ENCODE measurements at regions not wholly inside any gene's neighbourhood (a gene's known extent, or its start where the extent isn't known, plus 50 kb on each side); places are given as distances from the start of the nearest gene placed in this dataset.
A peak's percentile ranks its signal among the peaks of the same experiment; 100 is the strongest.

- Histone ChIP-seq H3K27ac (no peak overlapping the region), H3K4me1 (ENCODE audit: insufficient read depth) (peaks cover 9% of the 10 kb centered on the region), H3K36me3 (no peaks in the 10 kb centered on the region), H3K4me3 (no peak overlapping the region), H3K27me3 (no peaks in the 10 kb centered on the region), H3K9me3 (no peaks in the 10 kb centered on the region)
- WGBS, 3 donors = 10 to 22% (median 21%) methylated on average over 6 of the region's 6 CpGs
- no peak for DNase-seq
- intact Hi-C loops (cut with DNase I) = no loop called here
- TF ChIP-seq CTCF (IDR thresholded peaks at IDR 0.05) (no peak), EP300 (IDR thresholded peaks at IDR 0.05) (no peak), POLR2A (IDR thresholded peaks at IDR 0.05) (no peak)
Observed at GRCh38 chr9:13942201-13942600, 371.7 kb downstream of the NFIB start.

DNA sequence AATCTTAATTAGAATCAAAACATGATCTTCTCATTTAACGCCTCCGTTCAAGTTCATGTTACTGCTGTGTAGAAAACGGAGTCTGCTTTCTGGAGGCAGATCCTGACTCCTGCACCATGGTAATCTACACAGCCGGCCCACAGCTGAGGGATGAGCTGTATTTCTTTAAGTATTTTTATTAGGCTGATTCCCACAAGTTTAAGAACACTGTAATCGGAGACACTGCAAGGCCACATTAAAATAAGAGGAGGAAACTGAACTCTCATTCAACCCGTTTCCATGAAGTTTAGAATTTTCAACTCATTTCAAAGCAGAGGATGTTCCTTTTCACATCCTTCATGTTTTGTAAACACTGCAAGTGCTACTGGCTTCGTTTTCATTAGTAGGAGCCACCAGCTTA lies 372.2 kb downstream of the NFIB start:
- Histone ChIP-seq H3K4me1 (ENCODE audit: insufficient read depth) (peaks cover 9% of the 10 kb centered on the region), H3K27ac (no peak overlapping the region), H3K9me3 (no peaks in the 10 kb centered on the region), H3K27me3 (no peaks in the 10 kb centered on the region), H3K4me3 (no peak overlapping the region), H3K36me3 (no peaks in the 10 kb centered on the region)
- no peak for TF ChIP-seq CTCF (IDR thresholded peaks at IDR 0.05)
- no peak for TF ChIP-seq POLR2A (IDR thresholded peaks at IDR 0.05)
- TF ChIP-seq EP300 (IDR thresholded peaks at IDR 0.05) = no peak
- 6 to 20% (median 11%) methylated on average over 7 of the region's 7 CpGs for WGBS, 3 donors
- DNase-seq = peak in 1 of 5 donors; percentile 28
- intact Hi-C loops (cut with DNase I) = no loop called here

DNA sequence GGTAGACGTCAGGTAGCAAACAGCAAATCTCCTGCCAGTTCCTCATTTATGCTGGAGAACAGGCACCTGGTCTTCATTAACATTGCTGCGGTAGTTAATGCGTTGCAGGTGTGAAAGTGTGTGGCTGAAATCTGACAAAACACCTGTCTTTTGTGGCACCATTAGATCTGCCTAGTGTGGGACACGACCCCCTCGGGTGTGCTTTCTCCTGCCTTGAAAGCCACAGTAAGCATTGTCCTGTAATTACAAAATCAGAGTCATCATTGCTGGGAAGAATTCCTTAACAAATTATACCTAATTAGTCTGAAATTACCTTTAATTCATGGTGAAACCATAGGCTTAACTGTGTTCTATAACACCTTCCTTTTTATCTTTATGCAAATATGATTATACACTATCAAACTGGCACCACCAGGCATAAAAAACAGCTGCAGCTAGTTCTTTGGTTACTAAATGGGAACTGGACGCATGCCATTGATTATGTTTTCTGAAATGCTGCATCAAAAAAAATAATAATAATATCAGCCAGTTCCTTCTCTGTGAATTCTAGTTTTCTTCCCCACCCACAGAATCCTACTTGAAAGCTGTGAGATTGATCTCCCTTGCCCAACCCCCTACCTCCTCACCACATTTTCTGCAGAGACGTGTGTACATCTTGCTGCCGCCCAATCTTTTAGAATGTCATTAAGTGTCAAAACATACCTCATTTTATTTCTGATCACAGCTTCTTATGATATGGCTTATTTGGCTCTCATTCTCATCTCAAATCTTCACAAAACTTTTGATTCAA lies 374.0 kb downstream of the NFIB start:
- TF ChIP-seq EP300 (IDR thresholded peaks at IDR 0.05) (no peak), CTCF (IDR thresholded peaks at IDR 0.05) (no peak), POLR2A (IDR thresholded peaks at IDR 0.05) (no peak)
- H3K36me3 ChIP-seq = no peaks in the 10 kb centered on the region
- no peaks in the 10 kb centered on the region for H3K27me3 ChIP-seq
- intact Hi-C loops (cut with DNase I) = no loop called here
- DNase-seq = no peak
- H3K27ac ChIP-seq = no peak overlapping the region
- H3K9me3 ChIP-seq = no peaks in the 10 kb centered on the region
- H3K4me3 ChIP-seq = no peak overlapping the region
- WGBS, 3 donors = 76 to 88% (median 76%) methylated on average over 8 of the region's 8 CpGs
- peaks cover 9% of the 10 kb centered on the region for H3K4me1 ChIP-seq (ENCODE audit: insufficient read depth)

- Histone ChIP-seq H3K9me3 (no peaks in the 10 kb centered on the region), H3K4me3 (no peak overlapping the region), H3K4me1 (ENCODE audit: insufficient read depth) (peaks cover 9% of the 10 kb centered on the region), H3K27ac (no peak overlapping the region), H3K27me3 (no peaks in the 10 kb centered on the region), H3K36me3 (no peaks in the 10 kb centered on the region)
- WGBS, 3 donors = 0 to 13% (median 3%) methylated on average over 1 of the region's 1 CpG
- TF ChIP-seq EP300 (IDR thresholded peaks at IDR 0.05) = no peak
- intact Hi-C loops (cut with DNase I) = no loop called here
- DNase-seq = no peak
Observed at GRCh38 chr9:13939134-13939533, 374.8 kb downstream of the NFIB start.

DNA sequence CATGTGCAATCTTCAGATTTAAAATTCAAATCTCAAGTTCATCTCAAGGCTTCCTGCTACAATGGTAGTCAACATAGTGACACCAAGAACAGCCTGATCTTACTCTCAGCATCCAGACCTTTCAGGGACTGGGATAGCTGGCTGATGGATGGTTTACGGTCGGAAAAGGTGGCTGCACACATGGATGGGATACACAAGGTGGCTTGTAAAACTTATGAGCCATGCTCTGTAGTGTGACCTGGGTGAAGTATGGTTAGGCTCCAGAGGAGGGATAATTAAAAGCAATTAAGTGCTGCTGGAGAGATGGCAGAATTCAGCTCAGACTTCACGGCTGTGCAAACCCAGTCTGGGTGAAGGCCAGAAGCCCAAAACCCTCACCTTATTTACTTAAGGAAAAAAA lies 379.5 kb downstream of the NFIB start:
- WGBS, 3 donors = 96 to 98% (median 97%) methylated on average over 3 of the region's 3 CpGs

More for the DNA sequence above, 379.5 kb downstream of the NFIB start:
- TF ChIP-seq EP300 (IDR thresholded peaks at IDR 0.05) (no peak), POLR2A (IDR thresholded peaks at IDR 0.05) (no peak), CTCF (IDR thresholded peaks at IDR 0.05) (no peak)
- no peaks in the 10 kb centered on the region for H3K9me3 ChIP-seq
- H3K27ac ChIP-seq = no peak overlapping the region
- H3K36me3 ChIP-seq = no peaks in the 10 kb centered on the region
- no peak for DNase-seq
- peaks cover 4% of the 10 kb centered on the region for H3K4me1 ChIP-seq (ENCODE audit: insufficient read depth)
- no peaks in the 10 kb centered on the region for H3K27me3 ChIP-seq
- H3K4me3 ChIP-seq = no peak overlapping the region
- intact Hi-C loops (cut with DNase I) = no loop called here
